ENCODE measurements at regions not wholly inside any gene's neighbourhood (a gene's known extent, or its start where the extent isn't known, plus 50 kb on each side); places are given as distances from the start of the nearest gene placed in this dataset.

- DNase-seq = no peak
Measured at GRCh38 chr11:110035357-110035756, 57.8 kb upstream of the ZC3H12C start.

GRCh38 chr11:110038201-110038600 is 55.0 kb upstream of the ZC3H12C start:
- DNase-seq = no peak

Data from activated CD4-positive, alpha-beta T cell treated with anti-CD3 and anti-CD28 coated beads for 4 hours (primary cell).